ENCODE measurements at regions not wholly inside any gene's neighbourhood (a gene's known extent, or its start where the extent isn't known, plus 50 kb on each side); places are given as distances from the start of the nearest gene placed in this dataset.

DNA sequence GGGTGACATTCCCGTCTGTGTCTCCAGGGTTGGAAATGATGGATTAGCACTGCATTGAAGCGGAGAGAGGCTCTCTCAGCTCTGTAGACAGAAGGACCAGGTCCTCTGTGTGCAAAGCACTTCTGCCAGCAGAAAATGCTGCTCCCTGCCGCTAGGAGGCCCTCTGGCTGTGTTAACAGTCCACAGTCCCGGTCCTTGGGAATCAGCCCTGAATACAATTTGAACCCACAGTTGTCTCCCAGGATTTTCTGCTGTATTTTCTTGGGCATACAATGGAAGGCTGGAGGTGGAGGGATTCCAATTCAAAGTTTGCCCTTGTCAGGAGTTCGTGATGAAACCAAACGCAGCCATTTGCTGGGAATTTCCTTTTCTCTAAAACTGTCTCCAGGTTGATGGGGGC lies 205.2 kb downstream of the GLRX3 start:
- TF ChIP-seq GATA3 (IDR thresholded peaks at IDR 0.05; ENCODE audit: low read depth, low read length) = no peak
- TF ChIP-seq GATA2 (IDR thresholded peaks at IDR 0.05; ENCODE audit: low read depth, low read length) = no peak

All from SH-SY5Y (cell line).